Kidney glomerular epithelial cell (primary cell): ENCODE measurements at regions not wholly inside any gene's neighbourhood (a gene's known extent, or its start where the extent isn't known, plus 50 kb on each side); places are given as distances from the start of the nearest gene placed in this dataset.

Source experiments
- DNase-seq: peaks from one replicate; lab custom pipeline; 2025; lab: John Stamatoyannopoulos, UW

DNA sequence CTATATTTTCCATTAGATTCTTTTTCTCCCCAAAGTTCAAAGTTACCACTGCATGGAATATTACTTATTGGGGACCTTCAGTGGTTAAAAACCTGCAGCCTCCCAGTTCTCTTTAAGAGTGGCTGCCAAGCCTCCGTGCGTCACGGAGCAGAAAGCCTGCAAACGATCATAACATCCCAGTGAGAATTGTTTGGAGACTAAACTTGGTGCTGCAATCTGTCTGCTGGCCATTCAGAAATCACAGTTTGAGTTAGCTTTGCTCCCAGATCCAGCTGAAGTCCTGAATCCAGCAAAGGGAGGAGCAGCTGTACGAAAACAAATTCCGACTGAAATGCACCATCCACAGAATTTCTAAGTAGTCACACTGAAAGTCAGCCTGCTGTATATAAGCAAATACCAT, 213.5 kb upstream of the PDE10A start:
- DNase-seq: no peak

DNA sequence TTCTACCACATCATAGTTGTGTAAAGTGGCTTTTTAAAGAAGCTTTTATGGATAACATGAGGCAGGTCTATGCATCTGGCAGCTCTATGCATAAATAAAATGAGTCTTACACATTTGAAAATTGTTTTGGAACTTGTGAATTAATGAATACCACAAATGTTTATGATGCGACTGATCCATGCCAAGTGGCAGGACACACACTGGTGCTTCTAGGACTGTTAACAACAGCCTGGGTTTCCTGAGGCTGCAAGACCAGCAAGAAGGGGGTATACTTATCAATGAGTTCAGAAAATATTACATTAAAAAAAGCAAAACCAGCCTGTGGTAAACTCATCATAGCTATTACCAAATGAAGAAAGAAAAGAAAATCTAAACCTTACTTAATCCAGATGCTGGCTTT, 212.9 kb upstream of the PDE10A start:
- no peak for DNase-seq

DNA sequence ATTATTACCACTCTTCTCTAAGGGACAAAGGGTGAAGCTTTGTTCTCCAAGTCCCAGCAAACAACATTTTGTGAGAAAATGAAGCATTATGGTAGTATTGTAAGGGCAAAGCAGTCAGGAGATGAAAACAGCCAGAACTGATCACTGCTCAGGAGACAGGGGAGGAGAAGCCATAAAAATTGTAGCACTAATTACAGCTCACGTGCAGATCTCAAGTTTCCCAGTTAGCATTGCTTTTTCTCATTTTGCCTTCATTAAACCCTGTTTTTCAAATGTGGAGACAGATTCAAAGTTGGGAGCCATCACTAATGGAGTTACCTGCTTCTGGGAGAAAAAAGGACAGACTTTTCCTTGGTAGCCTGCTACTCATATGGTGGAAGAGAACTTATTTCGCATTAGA, 210.9 kb upstream of the PDE10A start:
- DNase-seq: no peak

DNA sequence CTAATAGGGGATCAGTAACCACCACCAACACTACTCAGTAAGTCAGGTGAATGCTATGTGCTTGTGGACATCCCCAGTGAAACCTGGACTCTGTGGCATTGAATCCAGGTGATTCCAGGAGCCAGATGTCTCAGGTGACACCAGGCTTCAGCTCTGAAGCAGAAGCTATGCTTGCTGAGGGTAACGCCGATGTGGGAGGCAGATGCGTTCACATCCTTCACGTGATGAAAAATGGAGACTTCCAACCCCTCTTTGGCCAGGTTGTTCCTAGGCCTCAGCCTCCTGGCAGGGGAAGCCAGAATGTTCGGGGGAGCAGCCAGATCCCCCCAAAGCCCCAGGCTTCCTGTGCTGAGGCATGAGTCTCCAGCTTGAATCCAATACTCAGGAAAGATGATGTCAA, 209.8 kb upstream of the PDE10A start:
- DNase-seq: no peak

DNA sequence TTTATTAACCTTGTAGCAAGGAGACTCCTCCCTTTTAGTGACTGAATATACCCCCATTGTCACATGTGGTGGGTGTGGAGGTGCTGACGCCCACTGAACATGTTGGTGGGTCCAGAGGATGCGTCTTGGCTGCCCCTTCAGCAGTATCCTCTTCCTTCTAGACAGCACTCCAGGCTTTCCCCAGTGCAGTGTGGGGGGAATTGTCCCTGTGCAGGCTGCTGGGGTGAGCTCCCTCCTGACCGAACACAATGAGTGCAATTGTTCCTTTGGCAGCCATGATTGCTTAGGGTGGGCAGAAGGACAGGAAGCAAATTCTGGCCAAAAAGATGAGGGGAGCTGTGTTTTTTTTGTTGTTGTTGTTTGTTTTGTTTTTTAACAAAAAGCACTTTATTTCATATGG, 209.3 kb upstream of the PDE10A start:
- no peak for DNase-seq

DNA sequence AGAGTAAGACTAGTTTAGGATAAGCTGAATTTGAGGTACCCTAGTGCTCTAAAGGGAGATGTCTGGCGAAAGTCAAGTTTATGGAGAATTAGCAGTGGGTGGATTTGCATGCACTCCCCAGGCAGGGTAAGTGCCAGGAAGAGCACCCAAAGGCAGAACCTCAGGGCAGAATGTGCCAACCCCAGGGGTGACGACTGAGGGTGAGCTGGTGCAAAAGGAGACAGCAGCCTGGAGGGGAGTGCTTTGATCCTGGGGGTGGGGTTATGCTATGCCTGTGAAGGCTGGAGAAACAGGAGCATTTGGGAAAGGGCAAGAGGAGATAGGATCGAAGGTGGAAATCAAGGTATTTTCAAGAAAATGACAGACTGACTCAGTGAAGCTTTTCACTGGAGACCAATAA, 208.5 kb upstream of the PDE10A start:
- DNase-seq: no peak

DNA sequence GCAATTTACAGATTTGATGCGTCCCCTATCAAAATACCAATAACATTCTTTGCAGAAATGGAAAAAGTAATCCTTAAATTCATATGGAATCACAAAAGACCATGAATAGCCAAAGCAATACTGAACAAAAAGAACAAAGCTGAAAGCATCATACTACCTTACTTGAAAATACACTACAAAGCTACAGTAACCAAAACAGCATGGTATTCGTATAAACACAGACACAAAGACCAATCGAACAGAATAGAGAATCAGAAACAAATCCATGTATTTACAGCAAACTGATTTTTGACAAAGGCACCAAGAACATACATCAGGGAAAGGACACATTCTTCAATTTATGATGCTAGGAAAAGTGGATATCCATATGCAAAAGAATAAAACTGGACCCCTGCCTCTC, 206.5 kb upstream of the PDE10A start:
- no peak for DNase-seq

DNA sequence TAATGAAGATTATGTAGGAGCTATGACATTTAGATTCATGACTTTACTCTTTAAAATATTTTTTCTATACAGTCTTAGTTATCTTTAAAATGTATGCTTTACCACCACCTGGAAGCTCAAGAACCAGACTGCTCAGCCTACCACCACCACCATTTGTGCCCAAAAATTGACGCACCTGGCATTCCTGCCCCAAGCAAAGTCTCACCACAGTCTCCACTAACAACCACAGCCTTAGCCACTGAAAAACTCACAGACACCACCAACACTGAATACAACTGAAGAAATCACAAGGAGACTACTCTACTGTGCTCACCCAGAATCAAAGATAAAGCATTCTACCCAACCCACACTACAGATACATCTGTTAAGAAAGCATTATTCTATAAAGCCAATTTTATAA, 201.9 kb upstream of the PDE10A start:
- DNase-seq: no peak

DNA sequence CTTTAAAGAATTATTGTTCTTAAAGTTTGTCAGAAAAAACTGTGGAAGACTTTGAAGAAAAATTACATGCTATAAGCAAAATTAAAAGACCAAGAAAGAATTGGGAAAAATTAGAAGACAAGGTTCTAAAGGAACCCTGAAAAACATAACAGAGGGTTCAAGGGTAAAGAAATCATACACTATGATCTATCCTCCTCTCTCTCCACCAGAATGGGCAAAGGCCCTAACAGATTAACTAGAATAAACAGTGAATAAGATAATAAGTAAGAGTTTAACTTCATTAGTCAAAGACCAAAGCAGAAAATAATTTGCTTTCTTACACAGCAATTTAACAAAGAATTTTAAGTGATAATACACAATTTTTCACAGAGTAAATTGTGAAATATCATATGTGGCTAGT, 201.2 kb upstream of the PDE10A start:
- DNase-seq: peak; percentile 5

DNA sequence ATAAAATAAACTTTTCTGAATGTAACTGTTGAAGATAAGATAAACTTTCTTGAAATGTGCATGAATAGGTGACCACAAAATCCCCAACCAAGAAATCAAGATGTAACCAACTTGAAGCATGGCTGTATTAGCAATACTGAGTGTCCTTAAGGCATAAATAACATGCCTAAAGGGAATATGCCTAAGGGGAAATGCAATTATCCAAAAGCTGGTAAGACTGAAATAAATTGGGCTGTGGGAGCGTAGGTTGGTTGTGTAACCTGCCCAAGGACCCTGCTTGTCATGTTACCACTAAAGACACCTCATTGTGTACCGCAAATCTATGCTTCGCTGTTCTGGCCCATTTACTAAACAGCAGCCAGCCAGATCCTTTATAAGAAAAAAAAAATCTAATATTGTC, 200.8 kb upstream of the PDE10A start:
- DNase-seq: no peak

DNA sequence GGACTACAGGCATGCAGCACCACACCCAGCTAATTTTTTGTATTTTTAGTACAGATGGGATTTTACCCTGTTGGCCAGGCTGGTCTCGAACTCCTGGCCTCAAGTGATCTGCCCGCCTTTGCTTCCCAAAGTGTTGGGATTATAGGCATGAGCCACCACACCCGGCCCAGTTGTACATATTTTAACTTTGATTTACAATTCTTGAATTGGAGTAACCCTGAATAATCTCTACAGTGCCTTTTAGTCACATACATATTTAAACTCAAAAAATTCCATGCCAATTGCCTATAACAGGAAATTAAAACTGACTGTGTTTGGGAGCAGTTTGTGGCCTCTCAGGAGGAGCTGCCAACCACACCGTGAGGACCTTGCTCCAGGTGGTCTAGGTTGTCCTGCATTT, 199.8 kb upstream of the PDE10A start:
- no peak for DNase-seq

DNA sequence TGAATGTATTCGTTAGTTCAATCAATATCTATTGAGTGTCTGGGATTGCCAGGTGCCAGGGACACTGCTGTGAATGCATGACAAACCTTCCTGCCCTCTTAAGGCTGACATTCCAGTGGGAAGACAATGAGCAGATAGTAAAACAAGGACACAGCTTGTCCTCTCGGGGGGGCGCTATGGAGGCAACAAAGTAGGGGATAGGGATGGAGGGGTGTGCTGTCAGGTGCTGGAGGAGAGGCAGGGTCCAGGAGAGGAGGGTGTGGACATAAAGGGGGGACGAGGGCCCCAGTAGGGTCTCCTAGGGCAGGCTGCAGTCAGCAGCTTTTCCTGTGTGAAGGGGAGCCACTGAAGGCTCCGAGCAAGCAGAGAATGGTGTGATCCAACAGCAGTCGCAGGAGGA, 198.2 kb upstream of the PDE10A start:
- no peak for DNase-seq

DNA sequence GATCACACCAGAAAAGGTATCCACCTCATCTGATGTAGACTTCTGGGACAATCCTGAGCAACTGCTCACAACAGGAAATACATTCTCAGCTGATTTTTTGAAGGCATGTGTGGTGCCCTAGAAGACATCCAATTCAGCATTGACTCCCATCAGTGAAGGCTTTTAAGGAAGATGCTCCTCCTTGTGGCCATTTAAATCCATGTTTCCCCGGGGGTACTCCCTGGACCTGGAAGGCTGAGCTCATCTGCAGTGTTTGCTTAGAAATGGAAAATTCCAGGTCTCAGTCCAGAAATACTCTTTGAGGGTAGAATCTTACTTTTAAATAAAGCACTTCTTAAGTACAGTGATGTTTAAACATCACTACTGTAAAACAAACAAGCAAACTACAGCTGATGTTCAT, 195.5 kb upstream of the PDE10A start:
- DNase-seq: peak; percentile 8

DNA sequence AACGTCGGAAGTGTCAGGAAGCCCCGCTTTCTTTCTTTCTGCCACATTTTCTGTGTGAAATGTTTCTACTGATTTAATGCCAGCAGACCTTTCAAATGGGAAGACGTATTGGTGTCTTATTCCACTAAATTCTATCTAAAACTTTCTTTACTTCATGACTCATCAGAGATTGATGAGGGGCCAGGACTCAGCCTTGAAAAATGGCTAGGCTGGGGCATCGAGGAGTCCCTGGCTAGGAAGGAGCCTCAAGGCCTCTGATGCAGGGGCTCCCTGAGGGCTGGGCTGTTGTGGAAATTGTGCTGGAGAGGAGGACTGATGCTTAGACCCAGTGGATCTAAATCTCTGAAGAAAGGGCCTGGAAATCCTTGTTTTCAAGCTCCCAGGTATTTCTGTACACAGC, 192.8 kb upstream of the PDE10A start:
- no peak for DNase-seq

DNA sequence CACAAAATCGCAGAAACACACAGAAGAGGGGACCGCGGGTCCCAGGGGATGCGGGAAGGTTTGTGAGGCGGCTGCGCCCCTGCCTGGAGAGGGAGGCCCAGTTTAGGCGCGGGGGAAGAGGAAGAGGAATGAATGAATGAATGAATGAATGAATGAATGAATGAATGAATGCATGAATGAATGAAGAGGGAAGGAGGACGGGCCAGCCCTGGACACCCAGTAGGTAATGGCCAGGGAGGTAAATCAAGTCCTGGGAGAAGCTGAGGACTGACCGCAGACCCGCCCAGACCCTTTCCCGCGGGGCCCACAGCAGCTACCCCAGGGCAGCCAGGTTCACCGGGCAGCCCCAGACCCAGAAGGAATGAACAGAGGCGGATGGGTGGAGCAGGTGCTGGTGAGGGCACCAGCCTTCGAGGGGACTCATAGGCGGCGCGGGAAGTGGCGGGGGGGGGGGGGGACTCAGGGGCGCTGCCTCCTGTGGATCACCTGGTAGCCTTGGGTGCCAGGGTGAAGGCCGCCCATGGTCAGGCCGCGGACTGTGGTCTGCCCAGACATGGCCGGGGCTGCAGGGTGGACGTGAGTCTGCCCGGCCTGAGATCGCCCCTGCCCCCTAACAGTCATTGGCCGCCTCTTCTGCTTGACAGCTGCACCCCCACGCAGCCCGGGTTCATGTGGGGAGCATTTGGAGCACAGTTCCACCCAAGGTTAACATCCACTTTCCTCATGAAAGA, 192.0 kb upstream of the PDE10A start:
- DNase-seq: no peak

DNA sequence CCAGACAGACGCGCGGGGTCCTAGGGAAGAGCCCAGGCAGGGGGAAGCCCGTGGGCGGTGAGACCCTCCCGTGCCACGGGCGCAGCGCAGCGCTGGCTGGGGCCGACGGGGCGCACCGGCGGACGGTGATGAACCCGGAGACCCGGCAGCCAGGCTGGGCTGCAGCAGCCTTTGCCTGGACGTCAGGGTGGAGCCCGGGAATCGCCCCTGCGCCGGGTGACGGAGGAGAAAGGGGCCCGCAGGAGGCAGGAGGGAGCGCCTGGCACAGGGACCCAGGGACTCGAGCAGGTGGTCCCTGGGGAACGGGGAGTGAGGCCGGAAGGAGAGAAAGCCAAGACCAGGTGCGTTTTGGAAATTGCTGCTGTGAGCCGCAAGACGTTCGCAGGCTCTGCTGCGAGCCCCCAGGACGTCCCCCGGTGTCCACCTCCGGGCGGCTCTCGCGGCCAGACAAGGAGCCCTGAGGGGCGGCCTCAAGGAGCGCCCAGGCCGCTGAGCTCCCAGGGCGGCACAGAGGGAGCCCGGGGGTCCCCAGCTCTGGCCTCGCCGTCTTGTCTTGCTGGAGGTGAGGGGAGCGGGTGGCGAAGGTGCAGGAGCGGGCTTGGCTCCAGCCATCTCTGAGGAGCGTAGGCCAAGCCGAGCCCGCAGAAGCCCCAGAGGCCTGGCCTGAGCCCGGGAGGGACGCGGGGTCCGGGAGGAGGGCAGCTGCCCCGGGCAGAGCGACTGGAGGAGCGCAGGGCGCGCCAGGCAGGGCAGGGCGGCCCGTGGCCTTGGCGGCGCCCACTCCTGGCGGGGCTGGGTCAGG, 191.2 kb upstream of the PDE10A start:
- DNase-seq: no peak

DNA sequence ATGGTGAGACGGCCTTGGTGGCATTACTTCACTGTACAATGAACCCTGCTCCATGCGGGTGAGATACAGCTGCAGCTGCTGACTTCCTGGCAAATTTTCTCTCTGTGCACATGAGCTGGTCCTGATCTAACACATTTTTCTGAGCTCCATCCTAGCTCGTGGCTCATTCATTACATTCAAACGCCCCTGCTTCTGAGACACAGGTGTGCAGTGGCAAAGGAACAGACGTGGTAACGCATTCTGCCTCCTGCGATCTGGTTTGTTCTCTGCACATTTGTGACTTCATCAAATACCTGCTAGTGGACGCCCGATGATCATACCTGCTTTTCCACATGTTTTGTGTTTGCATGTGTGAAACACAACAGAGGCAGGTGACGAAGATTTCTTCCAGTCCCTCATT, 189.6 kb upstream of the PDE10A start:
- DNase-seq: no peak

DNA sequence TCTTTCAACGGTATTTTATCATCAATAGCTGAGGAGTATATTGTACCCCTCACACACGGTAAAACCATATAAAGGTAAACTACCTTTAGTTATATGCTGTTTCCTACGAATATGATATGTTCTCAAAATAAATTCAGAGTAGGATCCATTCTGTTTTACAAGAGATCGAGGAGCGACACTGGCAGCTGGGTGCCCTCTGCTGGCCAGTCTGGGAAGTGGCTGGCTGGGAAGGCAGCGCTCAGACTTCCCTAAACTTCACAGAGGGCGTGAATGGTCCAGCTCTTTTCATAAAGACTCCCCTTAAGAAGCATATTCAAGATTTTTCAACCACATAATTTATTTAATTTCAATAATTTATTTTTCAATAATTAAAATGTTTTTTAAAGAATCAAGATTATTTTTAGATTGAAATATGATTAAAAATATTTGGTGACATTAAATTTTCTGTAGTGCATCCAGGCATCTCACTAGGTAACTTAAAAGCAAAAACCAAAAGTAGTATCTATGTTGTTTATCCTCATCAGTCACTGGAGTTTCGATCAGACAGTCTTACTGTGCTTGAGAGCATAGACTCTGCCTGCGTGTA, 187.5 kb upstream of the PDE10A start:
- peak; percentile 48 for DNase-seq

DNA sequence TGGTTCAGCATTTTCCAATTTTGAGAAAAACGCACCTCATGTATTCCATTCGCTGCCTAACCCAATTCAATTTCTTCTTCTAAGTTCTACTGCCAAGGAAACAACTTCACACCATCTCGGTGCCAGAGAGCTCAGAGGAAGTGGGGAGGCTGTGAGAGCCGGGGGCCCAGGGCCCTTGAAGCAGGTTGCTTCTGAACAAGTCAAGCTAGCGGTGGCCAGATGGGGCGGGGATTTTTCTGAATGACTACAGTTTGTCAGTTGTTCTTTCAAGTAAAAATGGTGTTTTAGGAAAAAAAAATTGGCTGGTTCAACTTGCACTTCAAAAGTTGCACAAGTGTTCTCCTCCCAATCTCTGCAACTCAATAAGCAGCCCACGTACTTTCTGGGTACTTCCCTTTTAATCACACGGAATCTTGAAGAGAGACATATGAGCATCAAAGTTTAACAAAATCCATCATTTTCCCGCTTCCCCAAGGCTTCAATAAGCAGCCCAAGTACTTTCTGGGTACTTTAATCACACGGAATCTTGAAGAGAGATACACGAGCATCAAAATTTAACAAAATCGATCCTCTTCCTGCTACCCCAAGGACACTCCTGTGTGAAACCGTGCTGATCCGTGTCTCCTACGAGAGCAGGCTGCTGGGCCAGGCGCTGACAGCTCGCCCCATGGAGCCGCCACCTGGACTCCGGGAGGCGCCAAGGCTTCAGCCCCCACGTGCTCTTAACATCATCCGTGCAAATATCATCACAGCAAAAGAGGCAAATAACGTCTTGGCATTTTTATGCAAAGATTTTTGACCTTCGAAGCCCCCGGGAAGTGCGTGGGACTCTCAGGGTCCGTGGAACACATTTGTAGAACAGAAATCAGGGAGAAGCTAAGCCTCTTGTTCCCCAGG, 186.7 kb upstream of the PDE10A start:
- DNase-seq: no peak

DNA sequence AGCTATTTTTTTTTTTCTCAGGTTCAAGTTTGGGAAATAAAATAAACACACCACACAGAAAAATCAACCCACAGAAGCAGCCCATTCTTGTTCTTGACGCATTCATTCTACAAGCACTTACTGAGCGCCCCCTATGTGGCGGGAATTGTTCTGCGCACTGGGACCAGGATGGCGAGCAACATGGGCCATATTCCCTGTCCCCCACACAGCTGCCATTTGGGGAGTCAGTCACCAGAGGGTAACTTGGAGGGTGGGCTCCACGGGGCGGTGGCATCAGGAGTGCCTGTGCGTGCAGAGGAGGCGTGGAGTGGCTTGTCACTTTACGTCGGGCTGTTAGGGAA, 185.0 kb upstream of the PDE10A start:
- no peak for DNase-seq

DNA sequence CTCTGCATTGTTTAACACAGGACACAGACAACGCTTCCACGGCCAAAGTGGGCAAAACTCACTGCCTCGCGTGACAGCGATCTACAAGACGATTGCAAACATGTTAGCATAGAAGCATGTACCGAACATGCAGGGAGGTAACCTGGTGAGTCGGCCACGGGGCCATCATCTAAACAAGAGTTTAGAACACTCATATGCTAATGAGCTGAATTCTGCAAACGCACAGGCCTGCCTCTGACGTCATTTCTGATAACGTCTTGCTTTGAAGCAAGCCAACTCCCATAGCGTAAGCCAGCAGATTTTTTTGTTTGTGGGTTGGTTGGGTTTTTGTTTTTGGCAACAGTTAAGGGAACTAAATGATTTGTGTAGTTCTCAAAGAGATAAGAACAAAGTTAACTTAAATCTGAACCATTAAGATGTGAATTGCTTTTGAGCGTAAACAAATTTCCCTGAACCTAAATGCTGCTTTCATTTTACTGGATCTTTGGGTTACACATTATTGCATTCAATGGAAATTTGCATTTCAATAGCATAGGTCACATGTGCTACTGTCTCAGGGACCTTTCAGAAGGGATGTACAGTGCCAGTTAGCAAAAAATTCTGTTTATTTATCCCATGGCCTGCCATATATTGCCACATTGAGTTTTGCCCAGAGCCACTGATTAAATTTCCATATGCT, 184.5 kb upstream of the PDE10A start:
- DNase-seq: no peak
